KOPT-K1 (cell line): ENCODE measurements at regions not wholly inside any gene's neighbourhood (a gene's known extent, or its start where the extent isn't known, plus 50 kb on each side); places are given as distances from the start of the nearest gene placed in this dataset.

Source experiments
- H3K27ac ChIP-seq: fragments of 200-600 bp; sonication (generic); 2 replicates; pipeline ENCODE4 v1.5.1; 2016; ENCODE audit warnings: antibody characterized with exemption, mild to moderate bottlenecking, low read depth, low read length; ENCODE audit not compliant: poor library complexity, severe bottlenecking
- H3K36me3 ChIP-seq: fragments of 200-600 bp; sonication (generic); 2 replicates; pipeline ENCODE4 v1.5.1; 2017; ENCODE audit warnings: antibody characterized with exemption, mild to moderate bottlenecking, low read length, moderate library complexity; ENCODE audit not compliant: insufficient read depth
- H3K9me3 ChIP-seq: fragments of 200-600 bp; sonication (generic); 2 replicates; pipeline ENCODE4 v1.5.1; 2017; ENCODE audit warnings: antibody characterized with exemption, low read length, mild to moderate bottlenecking; ENCODE audit not compliant: insufficient read depth, poor library complexity, severe bottlenecking

GRCh38 chr7:25279705-25280104 is 51.4 kb upstream of the NPVF start:
- Histone ChIP-seq H3K27ac (no peak overlapping the region), H3K36me3 (no peaks in the 10 kb centered on the region), H3K9me3 (no peaks in the 10 kb centered on the region)

GRCh38 chr7:25280181-25280580 is 51.9 kb upstream of the NPVF start:
- Histone ChIP-seq H3K9me3 (no peaks in the 10 kb centered on the region), H3K27ac (no peak overlapping the region), H3K36me3 (no peaks in the 10 kb centered on the region)

GRCh38 chr7:25282194-25282593 is 53.9 kb upstream of the NPVF start:
- no peak overlapping the region for H3K27ac ChIP-seq
- no peaks in the 10 kb centered on the region for H3K36me3 ChIP-seq
- no peaks in the 10 kb centered on the region for H3K9me3 ChIP-seq

- Histone ChIP-seq H3K27ac (no peak overlapping the region), H3K36me3 (no peaks in the 10 kb centered on the region), H3K9me3 (no peaks in the 10 kb centered on the region)
These were observed 58.5 kb upstream of the NPVF start for GRCh38 chr7:25286756-25287155.

GRCh38 chr7:25287291-25287690 is 59.0 kb upstream of the NPVF start:
- Histone ChIP-seq H3K27ac (no peak overlapping the region), H3K36me3 (no peaks in the 10 kb centered on the region), H3K9me3 (no peaks in the 10 kb centered on the region)

GRCh38 chr7:25288556-25289307 is 60.4 kb upstream of the NPVF start:
- Histone ChIP-seq H3K9me3 (no peaks in the 10 kb centered on the region), H3K36me3 (no peaks in the 10 kb centered on the region), H3K27ac (no peak overlapping the region)

- Histone ChIP-seq H3K9me3 (no peaks in the 10 kb centered on the region), H3K27ac (no peak overlapping the region)
These were observed 61.2 kb upstream of the NPVF start for GRCh38 chr7:25289518-25289917.

GRCh38 chr7:25294624-25295023 is 66.3 kb upstream of the NPVF start:
- Histone ChIP-seq H3K36me3 (no peaks in the 10 kb centered on the region), H3K9me3 (no peaks in the 10 kb centered on the region), H3K27ac (no peak overlapping the region)

More at GRCh38 chr7:25289518-25289917, 61.2 kb upstream of the NPVF start:
- H3K36me3 ChIP-seq, result no peaks in the 10 kb centered on the region

- Histone ChIP-seq H3K36me3 (no peaks in the 10 kb centered on the region), H3K27ac (no peak overlapping the region), H3K9me3 (no peaks in the 10 kb centered on the region)
These were observed 67.1 kb upstream of the NPVF start for GRCh38 chr7:25295387-25295786.

- no peaks in the 10 kb centered on the region for H3K9me3 ChIP-seq
- H3K36me3 ChIP-seq, result no peaks in the 10 kb centered on the region
These were observed 67.8 kb upstream of the NPVF start for GRCh38 chr7:25296086-25296485.

GRCh38 chr7:25297278-25297677 is 69.0 kb upstream of the NPVF start:
- Histone ChIP-seq H3K27ac (no peak overlapping the region), H3K36me3 (no peaks in the 10 kb centered on the region), H3K9me3 (no peaks in the 10 kb centered on the region)

More at GRCh38 chr7:25296086-25296485, 67.8 kb upstream of the NPVF start:
- H3K27ac ChIP-seq, result no peak overlapping the region

GRCh38 chr7:25303281-25304181 is 75.2 kb upstream of the NPVF start:
- Histone ChIP-seq H3K9me3 (no peaks in the 10 kb centered on the region), H3K27ac (no peak overlapping the region), H3K36me3 (no peaks in the 10 kb centered on the region)

GRCh38 chr7:25304691-25305090 is 76.4 kb upstream of the NPVF start:
- H3K27ac ChIP-seq, result no peak overlapping the region
- no peaks in the 10 kb centered on the region for H3K36me3 ChIP-seq
- no peaks in the 10 kb centered on the region for H3K9me3 ChIP-seq

GRCh38 chr7:25305831-25306230 is 77.5 kb upstream of the NPVF start:
- no peaks in the 10 kb centered on the region for H3K36me3 ChIP-seq
- no peaks in the 10 kb centered on the region for H3K9me3 ChIP-seq
- H3K27ac ChIP-seq, result no peak overlapping the region

- no peaks in the 10 kb centered on the region for H3K36me3 ChIP-seq
- H3K9me3 ChIP-seq, result no peaks in the 10 kb centered on the region
- no peak overlapping the region for H3K27ac ChIP-seq
These were observed 79.3 kb upstream of the NPVF start for GRCh38 chr7:25307624-25308023.
